ENCODE measurements at regions not wholly inside any gene's neighbourhood (a gene's known extent, or its start where the extent isn't known, plus 50 kb on each side); places are given as distances from the start of the nearest gene placed in this dataset.

DNA sequence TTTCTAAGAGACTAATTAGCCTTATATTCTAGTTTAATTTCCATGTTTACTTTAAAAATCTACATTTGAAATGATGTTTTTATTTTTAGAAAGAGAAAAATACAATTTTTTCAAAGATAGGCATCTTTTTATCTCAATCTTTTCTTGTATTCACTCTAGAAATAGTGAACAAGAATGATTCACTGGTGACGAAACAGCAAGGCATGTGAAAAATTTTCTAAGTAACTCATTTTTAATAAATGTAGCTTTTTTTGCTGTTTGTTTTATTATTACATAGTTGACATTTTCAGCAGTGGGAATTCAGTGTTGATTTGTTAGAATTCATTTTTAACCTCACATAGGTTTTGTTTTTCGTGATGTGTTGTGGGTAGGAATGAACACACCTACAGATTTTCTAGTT, 1226.4 kb downstream of the NSUN3 start:
- no peak for TF ChIP-seq ZFX (IDR thresholded peaks at IDR 0.05)
- TF ChIP-seq, protein P1, sequence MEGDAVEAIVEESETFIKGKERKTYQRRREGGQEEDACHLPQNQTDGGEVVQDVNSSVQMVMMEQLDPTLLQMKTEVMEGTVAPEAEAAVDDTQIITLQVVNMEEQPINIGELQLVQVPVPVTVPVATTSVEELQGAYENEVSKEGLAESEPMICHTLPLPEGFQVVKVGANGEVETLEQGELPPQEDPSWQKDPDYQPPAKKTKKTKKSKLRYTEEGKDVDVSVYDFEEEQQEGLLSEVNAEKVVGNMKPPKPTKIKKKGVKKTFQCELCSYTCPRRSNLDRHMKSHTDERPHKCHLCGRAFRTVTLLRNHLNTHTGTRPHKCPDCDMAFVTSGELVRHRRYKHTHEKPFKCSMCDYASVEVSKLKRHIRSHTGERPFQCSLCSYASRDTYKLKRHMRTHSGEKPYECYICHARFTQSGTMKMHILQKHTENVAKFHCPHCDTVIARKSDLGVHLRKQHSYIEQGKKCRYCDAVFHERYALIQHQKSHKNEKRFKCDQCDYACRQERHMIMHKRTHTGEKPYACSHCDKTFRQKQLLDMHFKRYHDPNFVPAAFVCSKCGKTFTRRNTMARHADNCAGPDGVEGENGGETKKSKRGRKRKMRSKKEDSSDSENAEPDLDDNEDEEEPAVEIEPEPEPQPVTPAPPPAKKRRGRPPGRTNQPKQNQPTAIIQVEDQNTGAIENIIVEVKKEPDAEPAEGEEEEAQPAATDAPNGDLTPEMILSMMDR (conservative IDR thresholded peaks at IDR 0.05): no peak

Measured in C4-2B (cell line).